CD14-positive monocyte (primary cell): ENCODE measurements at regions not wholly inside any gene's neighbourhood (a gene's known extent, or its start where the extent isn't known, plus 50 kb on each side); places are given as distances from the start of the nearest gene placed in this dataset.
"Not testable (repeated sequence)": the region's sequence is repeated elsewhere in the genome, so short reads cannot be mapped to it uniquely, and the experiment has no call there.

ENCODE experiments used
- DNase-seq, 3 donors: peaks; one replicate each; pipeline ENCODE4 v3.0.0-alpha.2; 2011 to 2022
- H2AFZ ChIP-seq: 2 replicates; pipeline ENCODE4 v1.6.0; 2012; ENCODE audit warnings: mild to moderate bottlenecking, low read depth, low read length, inconsistent platforms; ENCODE audit not compliant: insufficient read depth, poor library complexity, severe bottlenecking
- H3K27ac ChIP-seq, 2 donors: 1 replicate in 1 of 2; 2 replicates in 1 of 2; pipeline ENCODE4 v1.5.1; 2012 to 2013; ENCODE audit warnings: low read length in 2 of 2, control low read depth in 1 of 2, inconsistent platforms in 1 of 2, low read depth in 1 of 2, mild to moderate bottlenecking in 1 of 2
- H3K27me3 ChIP-seq, 2 donors: one replicate each; pipeline versions ENCODE4 v1.6.0 to v1.6.1; 2011 to 2013; ENCODE audit warnings: low read length in 2 of 2; ENCODE audit not compliant: control insufficient read depth in 2 of 2, insufficient read depth in 2 of 2
- H3K36me3 ChIP-seq, 2 donors: replicated peaks in 1 of 2; 1 replicate in 1 of 2; 2 replicates in 1 of 2; pipeline versions ENCODE4 v1.5.1 to v1.6.1; 2012 to 2013; ENCODE audit warnings: low read length in 2 of 2, control low read depth in 1 of 2, inconsistent platforms in 1 of 2, mild to moderate bottlenecking in 1 of 2; ENCODE audit not compliant: insufficient read depth in 2 of 2, control insufficient read depth in 1 of 2
- H3K4me1 ChIP-seq, 2 donors: 1 replicate in 1 of 2; 2 replicates in 1 of 2; pipeline versions ENCODE4 v1.5.1 to v1.6.1; 2012 to 2013; ENCODE audit warnings: low read length in 2 of 2, control low read depth in 1 of 2, inconsistent platforms in 1 of 2, mild to moderate bottlenecking in 1 of 2, moderate library complexity in 1 of 2; ENCODE audit not compliant: insufficient read depth in 2 of 2, control insufficient read depth in 1 of 2
- H3K4me2 ChIP-seq: replicated peaks from 2 replicates; pipeline ENCODE3; 2012; ENCODE audit warnings: low read length, moderate library complexity, mild to moderate bottlenecking; ENCODE audit not compliant: poor library complexity, severe bottlenecking; ENCODE audit errors: extremely low read depth
- H3K4me3 ChIP-seq, 3 experiments: fragments of 200-600 bp in 1 of 3; sonication (generic) in 1 of 3; replicated peaks in 1 of 3; 1 replicate in 2 of 3; 2 replicates in 1 of 3; pipeline ENCODE4 v1.5.1; 2011 to 2013; ENCODE audit warnings: low read length in 3 of 3, mild to moderate bottlenecking in 3 of 3, control low read depth in 2 of 3, low read depth in 2 of 3, inconsistent platforms in 1 of 3, moderate library complexity in 1 of 3
- H3K79me2 ChIP-seq: 2 replicates; pipeline ENCODE4 v1.6.0; 2012; ENCODE audit warnings: mild to moderate bottlenecking, control low read depth, inconsistent platforms, low read length, moderate library complexity; ENCODE audit not compliant: insufficient read depth
- H3K9ac ChIP-seq: 2 replicates; pipeline ENCODE4 v1.6.0; 2017; ENCODE audit warnings: low read length, mild to moderate bottlenecking; ENCODE audit not compliant: insufficient read depth, poor library complexity, severe bottlenecking
- H3K9me3 ChIP-seq, 2 donors: replicated peaks in 1 of 2; 1 replicate in 1 of 2; 2 replicates in 1 of 2; pipeline versions ENCODE4 v1.5.1 to v1.6.1; 2012 to 2013; ENCODE audit warnings: low read length in 2 of 2, control low read depth in 1 of 2; ENCODE audit not compliant: control insufficient read depth in 1 of 2, insufficient read depth in 1 of 2
- H4K20me1 ChIP-seq: 2 replicates; pipeline ENCODE4 v1.6.0; 2012; ENCODE audit warnings: mild to moderate bottlenecking, low read length, control low read depth, moderate library complexity; ENCODE audit not compliant: insufficient read depth
- H3K27ac Mint-ChIP-seq, 7 donors: one replicate each; pipeline ENCODE4 v1.8.0; 2020; ENCODE audit warnings: mild to moderate bottlenecking in 7 of 7, mixed read lengths in 7 of 7, moderate library complexity in 6 of 7, inconsistent platforms in 2 of 7
- H3K27me3 Mint-ChIP-seq, 3 donors: one replicate each; pipeline ENCODE4 v1.8.0; 2021 to 2022; ENCODE audit warnings: low read depth in 3 of 3, mild to moderate bottlenecking in 3 of 3, mixed read lengths in 3 of 3, moderate library complexity in 3 of 3, inconsistent platforms in 1 of 3
- H3K36me3 Mint-ChIP-seq, 2 donors: one replicate each; pipeline ENCODE4 v1.8.0; 2020; ENCODE audit warnings: mixed read lengths in 2 of 2, inconsistent platforms in 1 of 2, mild to moderate bottlenecking in 1 of 2
- H3K4me1 Mint-ChIP-seq: one replicate; pipeline ENCODE4 v1.8.0; 2020; ENCODE audit warnings: mild to moderate bottlenecking, mixed read lengths
- H3K4me3 Mint-ChIP-seq, 2 donors: one replicate each; pipeline ENCODE4 v1.8.0; 2020; ENCODE audit warnings: mild to moderate bottlenecking in 2 of 2, mixed read lengths in 2 of 2, moderate library complexity in 1 of 2
- H3K9me3 Mint-ChIP-seq, 7 donors: one replicate each; pipeline ENCODE4 v1.8.0; 2020 to 2022; ENCODE audit warnings: mixed read lengths in 7 of 7, mild to moderate bottlenecking in 6 of 7, moderate library complexity in 6 of 7, inconsistent platforms in 2 of 7
- CTCF ChIP-seq: fragments of 200-600 bp; IDR thresholded peaks from one replicate; pipeline ENCODE4 v1.8.0; 2022; ENCODE audit warnings: antibody characterized with exemption, mild to moderate bottlenecking
- WGBS: methylation state at CpG from one replicate; pipeline ENCODE4 v1.1.5; 2013; ENCODE audit warnings: missing lambda C conversion rate; ENCODE audit not compliant: insufficient coverage; 5-methylcytosine and 5-hydroxymethylcytosine counted together
- intact Hi-C, 2 donors: fragments of 100-400 bp; cut with micrococcal nuclease; formaldehyde crosslinking; loops; one replicate each; pipeline versions ENCODE4 v1.15.0 to v1.15.1; 2023

- intact Hi-C loops = no loop called here
- Histone ChIP-seq H3K36me3 (no peaks in the 10 kb centered on the region), H3K27ac (no peak overlapping the region), H2AFZ (no peak overlapping the region), H3K4me1 (no peaks in the 10 kb centered on the region), H3K4me2 (no peak overlapping the region), H3K9me3 (no peaks in the 10 kb centered on the region), H3K9ac (no peak overlapping the region), H4K20me1 (no peaks in the 10 kb centered on the region), H3K79me2 (no peaks in the 10 kb centered on the region), H3K4me3 (no peak overlapping the region), H3K27me3 (no peaks in the 10 kb centered on the region)
- Mint-ChIP-seq H3K4me1 (peaks cover 4% of the 10 kb centered on the region), H3K36me3 (no peaks in the 10 kb centered on the region), H3K27me3 (no peaks in the 10 kb centered on the region), H3K4me3 (no peak overlapping the region), H3K9me3 (peaks cover 0 to 12% (median 4%) of the 10 kb centered on the region in 7 donors), H3K27ac (no peak overlapping the region)
- WGBS = no CpG with 5 or more reads among the region's 2 CpGs
- DNase-seq = no peak
- TF ChIP-seq CTCF = no peak
Observed at GRCh38 chr3:107001635-107002034, 375.6 kb upstream of the CCDC54 start.

- DNase-seq, H3K9me3 Mint-ChIP-seq, H3K27ac ChIP-seq, H3K4me3 ChIP-seq, H3K27me3 ChIP-seq, H4K20me1 ChIP-seq, H3K79me2 ChIP-seq, intact Hi-C loops, H3K9me3 ChIP-seq, H3K4me1 Mint-ChIP-seq, H3K9ac ChIP-seq, H3K4me2 ChIP-seq, H2AFZ ChIP-seq, H3K27ac Mint-ChIP-seq, H3K4me1 ChIP-seq, H3K36me3 ChIP-seq, H3K27me3 Mint-ChIP-seq, H3K4me3 Mint-ChIP-seq, H3K36me3 Mint-ChIP-seq: not testable (repeated sequence)
- 67% methylated on average over 3 of the region's 4 CpGs for WGBS
Observed at GRCh38 chr3:107005352-107005751, 371.9 kb upstream of the CCDC54 start.
